ENCODE measurements at regions not wholly inside any gene's neighbourhood (a gene's known extent, or its start where the extent isn't known, plus 50 kb on each side); places are given as distances from the start of the nearest gene placed in this dataset.

DNA sequence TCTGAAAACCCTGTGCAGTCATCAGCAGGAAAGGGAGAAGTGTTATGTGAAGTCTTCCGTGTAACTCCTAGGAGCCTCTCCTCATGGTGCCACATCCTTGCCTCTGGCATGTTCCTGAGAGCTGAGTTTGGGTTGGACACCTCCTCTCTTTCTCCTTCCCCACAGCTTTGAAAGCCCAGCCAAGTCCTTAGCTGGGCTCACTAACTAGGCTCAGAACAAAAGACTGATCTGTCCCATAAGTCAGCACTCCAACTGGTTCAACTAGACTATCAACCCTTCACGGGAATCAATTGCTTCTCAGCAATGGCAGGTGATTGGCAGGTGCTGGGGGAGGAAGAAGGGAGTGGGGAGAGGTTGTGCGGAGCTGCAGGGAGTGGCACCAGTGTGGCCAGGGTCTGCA, 509.9 kb upstream of the B3GAT1 start:
- in situ Hi-C loops (cut with MboI; ENCODE audit: low pct_ligation_motif_present in 1 of 4, low pct_unique_long_range_greater_than_20kb in 1 of 4, low sequenced_read_pairs in 3 of 4) (no loop called here), intact Hi-C loops (cut with DNase I; ENCODE audit: low total_unique reads) (no loop called here)
- Histone ChIP-seq H3K4me1 (no peaks in the 10 kb centered on the region), H3K27me3 (peaks cover 5% of the 10 kb centered on the region), H3K9me3 (no peaks in the 10 kb centered on the region), H3K4me3 (no peak overlapping the region), H3K36me3 (no peaks in the 10 kb centered on the region), H3K27ac (no peak overlapping the region)
- no peak for DNase-seq
- 31% methylated on average over 3 of the region's 3 CpGs; no CpG with 5 or more reads in 1 of the 2 donors for WGBS, 2 donors (ENCODE audit: low coverage in 1 of 2)
- TF ChIP-seq CTCF (IDR thresholded peaks at IDR 0.05) (no peak), POLR2AphosphoS5 (IDR thresholded peaks at IDR 0.05) (no peak), POLR2A (IDR thresholded peaks at IDR 0.05) (no peak), EP300 (IDR thresholded peaks at IDR 0.05; ENCODE audit: low read depth) (no peak)

GRCh38 chr11:134920851-134921608, 509.0 kb upstream of the B3GAT1 start:
- Histone ChIP-seq H3K36me3 (no peaks in the 10 kb centered on the region), H3K27me3 (peaks cover 5% of the 10 kb centered on the region), H3K4me1 (no peaks in the 10 kb centered on the region), H3K9me3 (no peaks in the 10 kb centered on the region), H3K27ac (no peak overlapping the region), H3K4me3 (no peak overlapping the region)
- no peak for DNase-seq
- in situ Hi-C loops (cut with MboI; ENCODE audit: low pct_ligation_motif_present in 1 of 4, low pct_unique_long_range_greater_than_20kb in 1 of 4, low sequenced_read_pairs in 3 of 4): no loop called here
- 72 to 76% methylated on average over 8 of the region's 8 CpGs for WGBS, 2 donors (ENCODE audit: low coverage in 1 of 2)
- TF ChIP-seq POLR2AphosphoS5 (IDR thresholded peaks at IDR 0.05): no peak
- intact Hi-C loops (cut with DNase I; ENCODE audit: low total_unique reads): no loop called here

DNA sequence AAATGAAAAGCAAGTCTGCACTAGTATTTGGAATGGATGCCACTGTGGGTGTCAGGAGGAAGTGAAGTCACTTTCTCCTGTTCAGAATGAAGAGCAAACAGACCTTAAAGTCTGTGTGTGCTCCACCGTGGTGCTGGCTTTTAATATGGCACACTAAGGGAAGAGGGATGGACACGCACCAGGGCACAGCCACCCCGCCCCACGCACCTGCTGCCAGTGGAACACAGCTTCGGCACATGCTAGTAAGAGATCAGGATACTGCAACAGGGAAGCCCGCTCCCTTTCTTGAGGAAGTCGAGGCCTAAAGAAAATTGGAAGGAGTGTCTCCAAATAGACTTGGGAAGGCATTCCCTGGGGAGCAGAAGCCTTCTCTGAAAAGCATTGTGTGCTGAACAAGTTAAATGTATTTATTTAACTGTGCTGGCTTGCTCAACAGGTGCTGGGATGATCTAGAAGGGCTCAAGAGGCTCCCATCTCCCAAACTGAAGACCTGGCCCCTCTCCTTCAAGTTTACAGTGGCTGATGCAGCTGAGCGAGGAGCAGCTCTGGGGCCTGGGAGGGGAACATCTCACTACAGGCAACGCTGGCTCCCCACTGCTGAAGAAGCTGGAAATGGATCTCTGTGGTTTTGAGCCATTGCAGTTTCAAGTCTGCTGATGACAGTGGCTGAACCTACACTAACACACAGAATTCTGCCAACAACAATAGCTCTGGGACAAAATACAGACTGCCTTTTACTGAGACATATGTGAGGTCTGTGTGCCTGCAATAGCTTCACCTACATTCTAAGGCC, 504.6 kb upstream of the B3GAT1 start:
- TF ChIP-seq POLR2AphosphoS5 (IDR thresholded peaks at IDR 0.05) (no peak), CTCF (IDR thresholded peaks at IDR 0.05) (no peak), POLR2A (IDR thresholded peaks at IDR 0.05) (no peak), EP300 (IDR thresholded peaks at IDR 0.05; ENCODE audit: low read depth) (no peak)
- Histone ChIP-seq H3K27me3 (peaks cover 5% of the 10 kb centered on the region), H3K4me3 (no peak overlapping the region), H3K4me1 (no peaks in the 10 kb centered on the region), H3K36me3 (no peaks in the 10 kb centered on the region), H3K27ac (no peak overlapping the region), H3K9me3 (no peaks in the 10 kb centered on the region)
- in situ Hi-C loops (cut with MboI; ENCODE audit: low pct_ligation_motif_present in 1 of 4, low pct_unique_long_range_greater_than_20kb in 1 of 4, low sequenced_read_pairs in 3 of 4): no loop called here
- 68 to 69% methylated on average over 4 to 9 of the region's 9 CpGs for WGBS, 2 donors (ENCODE audit: low coverage in 1 of 2)
- no peak for DNase-seq
- intact Hi-C loops (cut with DNase I; ENCODE audit: low total_unique reads): no loop called here

DNA sequence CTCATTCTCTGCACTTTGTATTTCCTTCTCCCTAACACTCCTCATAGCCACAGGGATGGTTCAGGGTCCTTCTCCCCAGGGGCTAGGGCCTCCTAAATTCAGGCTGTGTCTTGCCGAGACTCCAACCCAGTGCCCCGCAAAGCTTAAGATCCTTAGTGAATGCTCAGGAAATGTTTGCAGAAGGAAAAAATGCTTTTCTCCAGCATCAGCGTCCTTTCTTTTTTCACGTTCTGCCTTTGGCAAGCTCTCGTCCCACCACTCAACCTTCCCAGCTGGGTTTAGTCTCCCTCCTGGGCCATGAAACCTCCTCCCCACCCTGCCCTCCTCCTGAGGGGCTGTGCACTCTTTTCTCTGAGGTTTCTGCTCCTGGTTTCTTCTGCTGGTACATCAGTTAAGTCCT, 503.8 kb upstream of the B3GAT1 start:
- no peak overlapping the region for H3K4me3 ChIP-seq
- no peaks in the 10 kb centered on the region for H3K9me3 ChIP-seq
- H3K27me3 ChIP-seq: peaks cover 5% of the 10 kb centered on the region
- in situ Hi-C loops (cut with MboI; ENCODE audit: low pct_ligation_motif_present in 1 of 4, low pct_unique_long_range_greater_than_20kb in 1 of 4, low sequenced_read_pairs in 3 of 4) (no loop called here), intact Hi-C loops (cut with DNase I; ENCODE audit: low total_unique reads) (no loop called here)
- TF ChIP-seq POLR2AphosphoS5 (IDR thresholded peaks at IDR 0.05): no peak
- no peak for TF ChIP-seq EP300 (IDR thresholded peaks at IDR 0.05; ENCODE audit: low read depth)
- no peak for TF ChIP-seq POLR2A (IDR thresholded peaks at IDR 0.05)
- no peak for TF ChIP-seq CTCF (IDR thresholded peaks at IDR 0.05)
- H3K4me1 ChIP-seq: no peaks in the 10 kb centered on the region
- 65 to 79% methylated on average over 5 of the region's 5 CpGs for WGBS, 2 donors (ENCODE audit: low coverage in 1 of 2)
- no peak for DNase-seq
- peak overlapping the region in 1 of 4 donors; percentile 25 for H3K27ac ChIP-seq
- H3K36me3 ChIP-seq: no peaks in the 10 kb centered on the region
